ENCODE measurements at regions not wholly inside any gene's neighbourhood (a gene's known extent, or its start where the extent isn't known, plus 50 kb on each side); places are given as distances from the start of the nearest gene placed in this dataset.

- DNase-seq (ENCODE audit: low spot score), result no peak
Measured at GRCh38 chr1:68959461-68960030, 462.7 kb upstream of the DEPDC1 start.

- no peak for DNase-seq (ENCODE audit: low spot score)
Measured at GRCh38 chr1:68961143-68961542, 464.3 kb upstream of the DEPDC1 start.

- DNase-seq (ENCODE audit: low spot score), result no peak
Measured at GRCh38 chr1:68963353-68963752, 466.5 kb upstream of the DEPDC1 start.

- no peak for DNase-seq (ENCODE audit: low spot score)
Measured at GRCh38 chr1:68969441-68969840, 472.6 kb upstream of the DEPDC1 start.

- DNase-seq (ENCODE audit: low spot score), result no peak
Measured at GRCh38 chr1:68970571-68970970, 473.7 kb upstream of the DEPDC1 start.

- DNase-seq (ENCODE audit: low spot score), result no peak
Measured at GRCh38 chr1:68973459-68974244, 476.8 kb upstream of the DEPDC1 start.

- DNase-seq (ENCODE audit: low spot score), result no peak
Measured at GRCh38 chr1:68974447-68974846, 477.6 kb upstream of the DEPDC1 start.

GRCh38 chr1:68975212-68975933 lies 478.5 kb upstream of the DEPDC1 start:
- DNase-seq (ENCODE audit: low spot score), result peak; percentile 58

- DNase-seq (ENCODE audit: low spot score), result peak; percentile 19
Measured at GRCh38 chr1:68976916-68977610, 480.2 kb upstream of the DEPDC1 start.

- DNase-seq (ENCODE audit: low spot score), result no peak
Measured at GRCh38 chr1:68979891-68980290, 483.0 kb upstream of the DEPDC1 start.

GRCh38 chr1:68984289-68984688 lies 487.4 kb upstream of the DEPDC1 start:
- DNase-seq (ENCODE audit: low spot score), result peak; percentile 59

GRCh38 chr1:68994096-68994495 lies 497.2 kb upstream of the DEPDC1 start:
- DNase-seq (ENCODE audit: low spot score), result no peak

- DNase-seq (ENCODE audit: low spot score), result no peak
Measured at GRCh38 chr1:69016468-69016867, 519.6 kb upstream of the DEPDC1 start.

- no peak for DNase-seq (ENCODE audit: low spot score)
Measured at GRCh38 chr1:69029649-69030048, 532.8 kb upstream of the DEPDC1 start.

GRCh38 chr1:69038379-69038778 lies 529.3 kb upstream of the LRRC7 start:
- DNase-seq (ENCODE audit: low spot score), result no peak

GRCh38 chr1:69045572-69045971 lies 522.1 kb upstream of the LRRC7 start:
- DNase-seq (ENCODE audit: low spot score), result no peak

- DNase-seq (ENCODE audit: low spot score), result no peak
Measured at GRCh38 chr1:69055194-69055593, 512.5 kb upstream of the LRRC7 start.

- no peak for DNase-seq (ENCODE audit: low spot score)
Measured at GRCh38 chr1:69058454-69058853, 509.3 kb upstream of the LRRC7 start.

- no peak for DNase-seq (ENCODE audit: low spot score)
Measured at GRCh38 chr1:69070660-69071373, 496.9 kb upstream of the LRRC7 start.

- DNase-seq (ENCODE audit: low spot score), result no peak
Measured at GRCh38 chr1:69073176-69073575, 494.5 kb upstream of the LRRC7 start.

GRCh38 chr1:69076631-69077030 lies 491.1 kb upstream of the LRRC7 start:
- no peak for DNase-seq (ENCODE audit: low spot score)

GRCh38 chr1:69077198-69077597 lies 490.5 kb upstream of the LRRC7 start:
- DNase-seq (ENCODE audit: low spot score), result no peak
